NCI-H2107 (cell line): ENCODE measurements at regions not wholly inside any gene's neighbourhood (a gene's known extent, or its start where the extent isn't known, plus 50 kb on each side); places are given as distances from the start of the nearest gene placed in this dataset.
"Not testable (repeated sequence)": the region's sequence is repeated elsewhere in the genome, so short reads cannot be mapped to it uniquely, and the experiment has no call there.

ENCODE experiments used
- DNase-seq: peaks from one replicate; lab custom pipeline; 2025; lab: John Stamatoyannopoulos, UW

DNA sequence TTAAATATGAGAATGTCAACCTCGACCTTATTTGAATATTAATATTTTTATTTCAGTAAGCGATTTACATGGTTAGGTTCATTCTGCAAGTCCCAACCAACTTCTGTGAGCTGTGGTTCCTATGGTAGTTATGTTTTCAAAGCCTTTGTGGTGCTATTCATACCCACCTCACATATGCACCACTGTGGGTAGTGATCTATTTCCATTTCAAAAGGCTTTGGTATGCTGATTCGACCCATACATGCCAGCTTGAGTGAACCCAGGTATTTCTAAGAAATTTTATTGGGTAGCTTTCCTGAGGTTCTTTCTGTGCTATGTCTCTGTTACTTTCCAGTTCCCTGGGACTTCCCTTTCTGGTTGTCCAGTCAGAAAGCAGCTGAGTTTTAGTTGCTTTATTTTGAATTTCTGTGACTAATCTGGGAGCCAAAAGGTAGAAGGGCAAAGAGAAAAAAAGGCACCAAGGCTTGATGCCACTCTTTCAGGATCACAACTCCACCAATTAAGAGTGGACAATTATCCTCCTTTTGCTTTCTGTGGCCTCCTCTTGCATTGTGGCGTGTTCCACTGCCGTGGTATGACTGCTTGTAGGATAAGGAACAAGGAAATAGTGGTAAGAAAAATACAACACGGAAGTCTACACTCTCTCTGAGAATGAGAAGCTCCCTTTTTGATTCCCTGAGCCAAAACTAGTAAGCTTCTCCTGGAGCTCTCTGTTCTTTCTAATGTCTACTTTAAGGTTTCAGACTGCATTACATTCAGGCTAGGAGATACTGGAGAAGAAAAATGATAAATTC, 729.1 kb downstream of the NOVA1 start:
- DNase-seq, result no peak

GRCh38 chr14:25861406-25861805, 736.4 kb downstream of the NOVA1 start:
- no peak for DNase-seq

DNA sequence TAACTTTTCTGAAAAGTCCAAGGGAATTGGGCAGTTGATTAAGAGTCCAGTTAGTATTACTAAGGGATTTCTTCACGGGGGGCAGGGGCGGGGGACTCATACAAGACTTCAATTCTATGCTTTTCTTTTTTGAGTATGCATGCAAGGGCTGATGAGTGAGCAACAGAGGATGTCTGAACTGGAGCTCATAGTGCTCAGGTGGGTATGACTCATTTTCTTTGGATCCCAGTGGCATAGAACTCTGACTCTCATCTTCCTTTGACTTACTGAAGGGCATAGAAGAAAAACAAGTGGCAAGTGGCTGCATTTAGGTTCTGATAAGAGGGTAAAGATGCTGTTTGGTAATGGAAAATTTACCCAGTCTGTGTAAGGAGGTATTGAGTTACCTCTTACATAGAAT, 749.2 kb downstream of the NOVA1 start:
- DNase-seq, result no peak

DNA sequence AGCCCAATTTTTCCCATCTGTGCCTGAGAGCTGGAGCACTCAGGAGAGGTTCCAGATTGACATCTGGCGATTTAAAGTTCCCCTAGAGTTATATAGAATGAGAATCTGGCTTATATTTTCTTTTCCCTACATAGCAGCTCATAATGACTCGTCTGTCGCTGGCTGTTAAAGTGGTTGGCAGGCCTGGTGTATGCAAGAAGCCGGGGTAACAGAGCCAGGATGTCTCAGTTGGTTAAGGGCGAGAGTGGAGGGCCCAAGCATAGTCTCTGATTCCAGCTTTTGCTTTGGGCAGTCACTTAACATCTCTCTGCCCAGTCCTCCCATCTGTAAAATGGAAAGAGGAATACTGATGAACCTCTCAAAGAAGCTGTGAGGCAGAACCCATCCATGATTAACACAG, 751.6 kb downstream of the NOVA1 start:
- DNase-seq, result no peak

DNA sequence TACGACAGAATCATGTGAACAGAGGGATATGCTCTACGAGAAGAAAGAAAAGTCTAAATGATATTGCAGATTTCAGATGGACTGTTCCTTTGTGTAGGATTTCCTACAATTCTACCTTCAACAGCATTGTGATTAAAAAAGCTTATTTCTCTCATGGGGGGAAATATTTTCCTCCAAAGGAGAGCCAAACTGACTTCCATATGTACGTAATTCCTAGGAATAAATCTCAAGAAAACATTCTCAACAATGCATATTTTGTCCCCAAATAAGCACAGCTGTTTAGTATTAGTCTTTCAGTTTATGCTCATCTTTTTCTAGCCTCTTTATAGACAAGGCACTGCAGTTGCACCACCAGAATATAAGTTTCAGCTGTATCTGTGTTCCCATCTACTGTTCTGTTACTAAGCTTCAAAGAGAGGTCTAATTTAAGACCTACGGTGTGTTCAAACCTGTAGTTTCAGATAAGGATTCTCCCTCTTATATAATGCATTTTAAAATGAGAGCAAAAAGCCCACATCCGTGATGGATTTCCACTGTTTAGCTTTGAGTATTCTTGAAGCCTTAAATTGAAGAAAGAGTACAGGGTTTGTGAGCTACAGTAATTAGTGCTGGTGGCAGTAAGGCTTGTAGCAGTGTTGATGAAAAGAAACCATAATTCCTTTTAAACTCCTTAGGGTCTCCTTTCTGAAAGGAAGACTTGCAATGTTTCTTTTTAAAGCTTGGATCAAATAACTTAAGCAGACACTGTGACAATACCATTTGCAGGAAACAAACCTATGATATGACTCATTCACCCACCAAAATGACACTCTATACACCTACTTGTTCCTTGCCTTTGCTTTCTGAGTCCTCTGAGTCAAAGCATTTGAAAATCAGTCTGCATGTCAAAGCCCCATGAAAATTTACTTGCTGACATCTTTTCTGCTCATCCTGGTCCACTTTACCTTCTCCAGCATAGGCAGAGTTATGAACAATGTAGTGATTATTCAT, 754.1 kb downstream of the NOVA1 start:
- DNase-seq, result no peak

DNA sequence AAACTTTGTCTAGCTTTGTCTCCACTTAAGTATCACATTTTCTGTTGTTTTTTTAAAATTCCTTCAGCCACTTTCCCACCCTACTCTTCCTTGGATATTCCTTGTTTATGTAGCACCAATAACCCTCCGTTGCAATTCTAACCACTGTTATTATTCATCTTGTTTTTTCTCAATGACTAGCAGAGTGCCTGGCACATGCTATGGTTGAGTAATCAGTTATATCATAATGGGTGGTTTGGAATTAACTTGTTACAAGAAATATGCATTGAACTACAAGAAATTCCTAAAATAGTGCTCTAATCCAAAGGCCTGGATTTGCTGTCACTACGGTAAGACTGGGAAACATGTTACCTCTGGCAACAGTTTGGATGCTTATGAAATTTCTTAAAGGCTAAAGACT, 756.6 kb downstream of the NOVA1 start:
- DNase-seq, result no peak

- no peak for DNase-seq
Measured at GRCh38 chr14:25837551-25837965, 760.3 kb downstream of the NOVA1 start.

GRCh38 chr14:25836636-25837035, 761.2 kb downstream of the NOVA1 start:
- no peak for DNase-seq

GRCh38 chr14:25833341-25834126, 764.3 kb downstream of the NOVA1 start:
- peak; percentile 35 for DNase-seq

GRCh38 chr14:25832585-25832984, 765.2 kb downstream of the NOVA1 start:
- no peak for DNase-seq

DNA sequence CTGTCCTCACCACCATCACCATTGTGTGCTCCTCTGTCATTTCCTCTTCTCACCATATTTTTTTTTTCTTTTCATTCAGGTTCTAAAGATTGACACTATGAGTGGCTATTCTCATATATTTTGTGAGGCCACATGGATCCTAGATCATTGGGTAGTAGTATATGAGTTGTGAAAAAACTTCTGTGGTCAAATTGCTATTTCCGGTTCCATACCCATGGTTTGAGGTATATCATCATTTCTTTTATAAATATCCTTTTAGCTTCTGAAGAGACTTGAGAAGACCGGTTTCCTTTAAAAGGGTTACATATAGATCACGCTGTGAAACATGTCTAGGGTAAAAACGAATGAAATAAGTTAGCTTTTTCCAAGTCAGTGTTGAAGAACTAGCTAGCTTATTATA, 769.3 kb downstream of the NOVA1 start:
- DNase-seq, result no peak

DNA sequence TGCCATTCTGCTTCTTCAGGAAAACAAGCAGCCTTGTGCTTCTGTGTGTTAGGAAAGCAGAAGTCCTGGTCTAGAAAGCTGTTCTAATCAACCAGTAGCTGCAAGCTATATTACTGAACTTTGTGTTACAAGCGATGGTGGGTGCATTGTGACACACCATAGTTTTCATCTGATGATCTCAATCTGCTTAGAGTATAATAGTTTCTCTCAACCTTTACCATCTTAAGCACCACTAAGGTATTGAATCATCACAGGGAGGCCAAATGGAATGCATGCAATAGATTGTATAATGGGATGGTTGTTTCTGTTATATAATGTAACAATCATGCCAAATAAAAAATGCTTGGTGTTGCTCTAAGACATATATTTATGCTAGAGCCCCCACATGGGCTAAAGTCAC, 771.7 kb downstream of the NOVA1 start:
- no peak for DNase-seq

GRCh38 chr14:25820368-25820767, 770.4 kb upstream of the STXBP6 start:
- no peak for DNase-seq

DNA sequence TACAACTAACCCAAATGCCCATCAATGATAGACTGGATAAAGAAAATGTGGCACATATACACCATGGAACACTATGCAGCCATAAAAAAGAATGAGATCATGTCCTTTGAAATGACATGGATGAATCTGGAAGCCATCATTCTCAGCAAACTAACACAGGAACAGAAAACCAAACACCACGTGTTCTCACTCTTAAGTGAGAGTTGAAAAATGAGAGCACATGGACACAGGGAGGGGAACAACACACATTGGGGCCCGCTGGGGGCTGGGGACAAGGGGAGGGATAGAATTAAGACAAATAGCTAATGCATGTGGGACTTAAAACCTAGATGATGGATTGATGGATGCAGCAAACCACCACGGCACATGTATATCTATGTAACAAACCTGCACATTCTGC, 764.7 kb upstream of the STXBP6 start:
- DNase-seq, result not testable (repeated sequence)

DNA sequence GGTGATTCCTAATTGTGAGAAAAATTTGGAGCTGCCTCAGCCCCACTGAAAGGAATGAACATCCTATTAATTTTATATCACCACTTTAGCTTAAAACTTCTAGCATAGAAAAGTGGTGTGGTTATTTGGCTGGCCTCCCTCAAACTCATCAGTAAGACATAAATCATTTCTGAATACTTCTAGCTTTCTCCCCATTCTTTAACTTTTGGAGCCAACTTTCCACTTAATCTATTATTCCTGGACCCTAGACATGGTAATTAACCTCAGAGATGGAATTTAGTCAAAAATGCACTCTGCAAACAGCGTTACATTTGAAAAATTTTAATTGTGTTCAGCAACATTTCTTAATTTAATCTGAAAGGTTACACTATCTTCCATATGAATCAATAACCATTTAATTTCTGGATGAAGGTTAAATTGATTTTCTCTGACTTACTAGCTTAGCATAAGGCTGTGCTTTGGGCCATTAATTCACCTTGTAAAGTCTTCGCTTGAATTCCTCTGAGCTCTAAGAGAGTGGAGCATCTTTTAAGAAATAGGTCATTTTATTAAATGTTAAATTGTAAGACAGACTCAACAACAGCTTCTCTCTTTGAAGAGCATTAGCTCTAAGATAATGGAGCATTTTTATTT, 753.6 kb upstream of the STXBP6 start:
- DNase-seq, result no peak

GRCh38 chr14:25800841-25801240, 750.9 kb upstream of the STXBP6 start:
- DNase-seq, result no peak

GRCh38 chr14:25788252-25788651, 738.3 kb upstream of the STXBP6 start:
- no peak for DNase-seq

DNA sequence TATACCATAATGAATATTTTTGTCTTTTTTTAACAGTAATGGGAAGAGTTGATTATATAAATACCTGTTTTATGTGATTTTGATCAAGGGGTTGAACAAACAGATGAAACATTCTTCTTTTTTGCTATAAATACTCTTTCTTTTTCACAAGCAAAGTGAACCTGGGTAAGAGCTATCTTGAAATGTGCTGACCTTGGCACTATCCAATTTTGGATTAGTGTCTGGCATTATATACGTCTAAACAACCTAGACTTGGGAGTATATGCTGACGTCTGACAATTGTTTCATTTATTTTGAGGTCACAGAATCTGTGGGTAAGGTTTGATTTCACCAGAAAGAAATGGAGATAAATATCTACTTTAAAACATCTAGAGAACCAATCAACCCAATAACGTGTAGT, 716.0 kb upstream of the STXBP6 start:
- DNase-seq, result no peak

DNA sequence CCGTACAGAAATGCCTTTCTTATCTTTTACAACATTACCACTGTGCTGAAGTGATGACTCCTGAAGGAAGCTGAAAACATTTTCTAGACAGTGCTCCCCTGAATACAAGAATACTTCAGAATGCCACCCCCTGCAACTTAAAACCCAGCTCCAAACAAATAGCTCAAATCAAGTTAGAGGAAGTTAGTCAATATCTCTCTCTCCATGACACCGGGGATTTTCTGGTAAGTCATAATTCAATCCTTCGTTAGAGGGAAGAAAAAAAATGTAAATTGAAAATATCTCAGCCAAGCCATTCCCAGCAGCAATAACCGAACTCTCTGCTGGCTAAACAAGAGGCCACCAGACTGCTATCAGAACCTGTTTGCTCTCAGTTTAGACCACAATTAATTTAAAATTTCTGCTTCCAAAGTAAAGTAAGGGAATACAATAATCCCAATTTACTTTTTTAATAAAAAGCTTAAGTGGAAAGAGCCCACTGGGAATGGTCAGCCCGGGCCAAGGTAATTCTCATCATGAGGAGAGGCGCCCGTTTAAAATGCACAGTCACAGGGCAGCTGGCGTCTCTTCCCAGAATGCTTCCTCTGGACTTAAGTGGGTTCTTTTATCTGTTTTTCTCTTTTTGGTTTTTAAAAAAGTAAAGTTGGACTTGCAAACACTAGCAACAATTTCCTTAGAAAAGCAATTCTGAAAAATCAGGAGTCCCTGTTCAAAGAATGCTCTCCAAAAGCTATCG, 710.1 kb upstream of the STXBP6 start:
- DNase-seq, result no peak

GRCh38 chr14:25759256-25759655, 709.3 kb upstream of the STXBP6 start:
- DNase-seq, result no peak

DNA sequence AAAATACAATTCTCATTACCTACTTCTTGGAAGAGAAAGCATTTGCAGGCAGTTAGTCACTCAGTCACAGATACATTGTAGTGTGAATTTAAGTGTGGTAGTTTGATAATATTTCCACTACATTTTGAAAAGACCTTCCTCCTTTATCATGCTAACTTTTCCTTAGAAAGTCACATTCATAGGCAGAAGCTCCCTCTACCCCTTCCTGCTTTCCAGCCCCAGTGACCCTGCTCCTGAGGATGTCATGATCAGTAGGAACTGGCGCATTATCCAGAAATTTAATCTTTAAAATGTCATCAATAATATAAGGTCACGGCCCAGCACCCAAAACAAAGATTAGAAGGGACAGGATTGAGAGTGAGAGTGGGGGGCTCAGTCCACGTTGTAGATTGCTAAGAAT, 707.4 kb upstream of the STXBP6 start:
- no peak for DNase-seq
